OCI-LY7 (cell line): ENCODE measurements at regions not wholly inside any gene's neighbourhood (a gene's known extent, or its start where the extent isn't known, plus 50 kb on each side); places are given as distances from the start of the nearest gene placed in this dataset.

Experiments used
- BruUV-seq: library from RNA; stranded (reverse); fragments of 400-500 nt; replicated peaks from 2 replicates; lab custom pipeline; 2021; lab: Mats Ljungman, UMichigan
- CTCF ChIA-PET: fragments of 300-600 bp; sonication (Branson Sonifier 250); formaldehyde crosslinking; loops from one replicate; lab custom pipeline; 2022; ENCODE audit warnings: antibody characterized with exemption; ENCODE audit not compliant: unreplicated experiment; lab: Charles Lee
- POLR2A ChIA-PET: fragments of 300-600 bp; sonication (Branson Sonifier 250); formaldehyde crosslinking; loops from one replicate; lab custom pipeline; 2022; ENCODE audit warnings: antibody characterized with exemption; lab: Charles Lee
- DNase-seq: peaks from one replicate; pipeline ENCODE4 v3.0.0-alpha.2; 2015; ENCODE audit warnings: low spot score
- H2AFZ ChIP-seq: fragments of 200-600 bp; sonication (generic), shearing (Covaris generic); 2 replicates; pipeline ENCODE4 v1.6.1; 2014; ENCODE audit warnings: mild to moderate bottlenecking, antibody characterized with exemption, low read length, moderate library complexity
- H3K27ac ChIP-seq: fragments of 200-600 bp; sonication (generic); 2 replicates; pipeline ENCODE4 v1.5.1; 2014; ENCODE audit warnings: mixed run types, low read depth, mild to moderate bottlenecking, moderate library complexity, low read length, inconsistent platforms; ENCODE audit not compliant: poor library complexity, severe bottlenecking
- H3K36me3 ChIP-seq: fragments of 200-600 bp; sonication (generic); 2 replicates; pipeline ENCODE4 v1.6.1; 2014; ENCODE audit warnings: mild to moderate bottlenecking, antibody characterized with exemption, low read length, moderate library complexity, mixed read lengths; ENCODE audit not compliant: insufficient read depth
- H3K4me1 ChIP-seq: fragments of 200-600 bp; sonication (generic); 2 replicates; pipeline ENCODE4 v1.5.1; 2014; ENCODE audit warnings: mild to moderate bottlenecking, low read length; ENCODE audit not compliant: insufficient read depth, poor library complexity, severe bottlenecking
- H3K4me2 ChIP-seq: fragments of 200-600 bp; sonication (generic); 2 replicates; pipeline ENCODE4 v1.6.1; 2014; ENCODE audit warnings: mild to moderate bottlenecking, low read length
- H3K4me3 ChIP-seq: fragments of 200-600 bp; sonication (generic); 2 replicates; pipeline ENCODE4 v1.5.1; 2014; ENCODE audit warnings: mild to moderate bottlenecking, low read depth, low read length; ENCODE audit not compliant: poor library complexity, severe bottlenecking
- H3K79me2 ChIP-seq: fragments of 200-600 bp; sonication (generic); 2 replicates; pipeline ENCODE4 v1.6.1; 2016; ENCODE audit warnings: low read depth, mild to moderate bottlenecking, low read length, moderate library complexity, mixed read lengths; ENCODE audit not compliant: insufficient read depth
- H3K9me2 ChIP-seq: fragments of 200-600 bp; sonication (generic); 2 replicates; pipeline ENCODE4 v1.6.1; 2016; ENCODE audit warnings: mild to moderate bottlenecking, low read length, mixed read lengths; ENCODE audit not compliant: insufficient read depth
- H3K9me3 ChIP-seq: fragments of 200-600 bp; sonication (generic); 2 replicates; pipeline ENCODE4 v1.6.1; 2014; ENCODE audit warnings: mild to moderate bottlenecking, mixed run types, low read length, mixed read lengths
- H4K20me1 ChIP-seq: fragments of 200-600 bp; sonication (generic); 2 replicates; pipeline ENCODE4 v1.6.1; 2014; ENCODE audit warnings: mild to moderate bottlenecking, antibody characterized with exemption, low read length, moderate library complexity, mixed read lengths; ENCODE audit not compliant: insufficient read depth
- CTCF ChIP-seq: fragments of 200-600 bp; sonication (generic); conservative IDR thresholded peaks from 2 replicates; pipeline ENCODE4 v1.5.1; 2014; ENCODE audit warnings: mild to moderate bottlenecking, antibody characterized with exemption, low read length, moderate library complexity, mixed read lengths
- EZH2phosphoT487 ChIP-seq: fragments of 200-600 bp; sonication (generic); IDR thresholded peaks from 2 replicates; pipeline ENCODE4 v1.6.1; 2018; ENCODE audit warnings: low read depth, borderline replicate concordance, mild to moderate bottlenecking, mixed run types, antibody characterized with exemption, low read length, moderate library complexity, mixed read lengths
- intact Hi-C: fragments of 100-400 bp; cut with micrococcal nuclease; formaldehyde crosslinking; loops from one replicate; pipeline ENCODE4 v1.10.0; 2022; ENCODE audit not compliant: unreplicated experiment

- H3K9me3 ChIP-seq: no peaks in the 10 kb centered on the region
- H2AFZ ChIP-seq: no peak overlapping the region
- TF ChIP-seq CTCF: no peak
- no peak for TF ChIP-seq EZH2phosphoT487
- H3K9me2 ChIP-seq: no peaks in the 10 kb centered on the region
- no peak overlapping the region for H3K4me2 ChIP-seq
- no peak overlapping the region for H3K27ac ChIP-seq
- no peaks in the 10 kb centered on the region for H4K20me1 ChIP-seq
- no peak overlapping the region for H3K4me3 ChIP-seq
- intact Hi-C loops: no loop called here
- no peak for DNase-seq
- POLR2A ChIA-PET: no interaction called here
- no peaks in the 10 kb centered on the region for H3K79me2 ChIP-seq
- CTCF ChIA-PET: no interaction called here
- H3K36me3 ChIP-seq: no peaks in the 10 kb centered on the region
- H3K4me1 ChIP-seq: no peaks in the 10 kb centered on the region
- no TSS peak for BruUV-seq
Measured at GRCh38 chr7:79893991-79894390, 240.6 kb upstream of the GNAI1 start.

- Histone ChIP-seq H3K36me3 (no peaks in the 10 kb centered on the region), H4K20me1 (no peaks in the 10 kb centered on the region), H3K4me1 (no peaks in the 10 kb centered on the region), H3K79me2 (no peaks in the 10 kb centered on the region), H3K4me3 (no peak overlapping the region), H3K9me3 (no peaks in the 10 kb centered on the region), H3K4me2 (no peak overlapping the region), H3K9me2 (no peaks in the 10 kb centered on the region), H3K27ac (no peak overlapping the region), H2AFZ (no peak overlapping the region)
- BruUV-seq: no TSS peak
- intact Hi-C loops: no loop called here
- CTCF ChIA-PET: no interaction called here
- DNase-seq: no peak
- TF ChIP-seq EZH2phosphoT487: no peak
- no peak for TF ChIP-seq CTCF
- POLR2A ChIA-PET: no interaction called here
Measured at GRCh38 chr7:79882922-79883321, 251.7 kb upstream of the GNAI1 start.

- Histone ChIP-seq H3K36me3 (no peaks in the 10 kb centered on the region), H3K9me2 (no peaks in the 10 kb centered on the region), H3K4me3 (no peak overlapping the region), H3K79me2 (no peaks in the 10 kb centered on the region), H3K9me3 (no peaks in the 10 kb centered on the region), H4K20me1 (no peaks in the 10 kb centered on the region), H3K4me1 (no peaks in the 10 kb centered on the region), H3K27ac (no peak overlapping the region), H2AFZ (no peak overlapping the region), H3K4me2 (no peak overlapping the region)
- intact Hi-C loops: no loop called here
- no peak for DNase-seq
- CTCF ChIA-PET: no interaction called here
- POLR2A ChIA-PET: no interaction called here
- no peak for TF ChIP-seq CTCF
- no peak for TF ChIP-seq EZH2phosphoT487
- no TSS peak for BruUV-seq
Measured at GRCh38 chr7:79880312-79880711, 254.3 kb upstream of the GNAI1 start.
